HPDE6-E6E7 (cell line): ENCODE measurements at regions not wholly inside any gene's neighbourhood (a gene's known extent, or its start where the extent isn't known, plus 50 kb on each side); places are given as distances from the start of the nearest gene placed in this dataset.

Source experiments
- DNase-seq: peaks from one replicate; pipeline ENCODE4 v3.0.0; 2011; ENCODE audit warnings: missing footprints; ENCODE audit errors: extremely low spot score

GRCh38 chr4:54543088-54543795 lies 114.5 kb upstream of the KIT start:
- no peak for DNase-seq

DNA sequence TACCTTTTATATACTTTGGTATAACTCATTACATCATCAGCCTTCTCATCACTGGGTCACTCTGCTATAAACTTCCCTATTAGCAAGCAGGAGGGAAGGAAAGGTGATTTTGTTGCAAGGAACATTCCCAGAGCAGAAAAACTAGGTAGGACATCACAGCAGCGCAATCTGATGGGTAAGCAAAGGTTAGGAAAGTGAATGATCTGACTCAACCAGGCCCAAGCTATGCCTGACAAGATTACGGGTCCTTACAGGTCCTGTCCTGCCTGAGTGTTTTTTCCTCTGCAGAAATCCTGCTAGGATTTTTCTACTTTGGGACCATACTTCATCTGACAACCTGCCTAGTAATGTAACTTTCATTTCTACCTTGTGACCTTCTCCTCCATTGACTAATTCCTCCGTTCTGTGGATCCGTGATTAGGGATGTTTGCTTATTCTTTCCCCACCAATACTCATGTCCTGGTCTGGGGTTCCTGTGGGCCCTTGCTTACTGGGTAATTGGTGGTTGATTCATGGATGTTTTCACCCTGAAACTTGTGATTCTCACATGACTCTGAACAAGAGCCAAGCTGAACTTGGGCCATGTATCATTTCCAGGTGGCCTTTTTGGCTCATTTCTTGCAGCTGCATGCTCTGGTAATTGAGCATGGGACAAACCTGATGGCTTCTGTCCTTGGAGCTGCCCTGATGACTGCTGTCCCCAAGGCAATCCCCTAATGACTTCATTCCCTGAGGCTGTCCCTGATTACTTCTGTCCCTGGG lies 111.9 kb upstream of the KIT start:
- peak; percentile 74 for DNase-seq

GRCh38 chr4:54547299-54548097 lies 110.3 kb upstream of the KIT start:
- DNase-seq: no peak

GRCh38 chr4:54548098-54548620 lies 109.6 kb upstream of the KIT start:
- DNase-seq: no peak

- DNase-seq: no peak
Measured at GRCh38 chr4:54548831-54549460, 108.8 kb upstream of the KIT start.

DNA sequence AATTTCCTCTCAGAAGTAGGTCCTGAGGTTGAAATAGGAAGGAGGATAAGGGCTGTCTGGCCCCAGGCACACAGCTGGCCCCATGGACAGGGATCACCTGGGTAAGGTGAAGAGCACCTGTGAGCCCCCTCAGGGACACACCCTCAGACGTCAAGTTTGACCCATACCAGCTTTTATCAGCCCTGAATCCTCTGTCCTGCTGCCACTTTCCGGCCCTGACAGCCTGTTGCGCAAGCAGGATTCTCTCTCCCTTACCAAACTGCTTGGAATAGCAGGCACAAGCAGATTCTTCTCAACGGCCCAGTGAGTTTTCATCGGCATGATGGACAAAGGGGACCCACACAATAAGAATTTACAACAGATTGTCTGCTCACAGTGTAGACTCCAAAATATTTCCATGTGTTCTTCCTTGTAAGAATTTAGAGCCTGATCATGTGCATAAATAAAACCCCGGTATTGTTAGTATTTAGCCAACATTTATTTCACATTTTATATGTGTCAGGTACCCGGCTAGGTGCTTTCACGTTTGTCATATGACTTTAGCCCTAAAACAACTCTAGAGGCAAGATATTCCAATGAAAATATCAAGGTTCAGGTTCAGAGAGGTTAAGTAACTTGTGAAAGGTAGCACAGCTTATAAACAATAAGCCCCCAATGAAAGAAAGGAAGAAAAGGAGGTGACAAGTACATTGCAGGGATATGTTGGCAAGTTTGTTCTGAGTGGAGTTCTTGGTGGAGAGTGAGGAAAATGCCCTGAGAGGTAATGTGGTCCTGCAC lies 107.2 kb upstream of the KIT start:
- no peak for DNase-seq

DNA sequence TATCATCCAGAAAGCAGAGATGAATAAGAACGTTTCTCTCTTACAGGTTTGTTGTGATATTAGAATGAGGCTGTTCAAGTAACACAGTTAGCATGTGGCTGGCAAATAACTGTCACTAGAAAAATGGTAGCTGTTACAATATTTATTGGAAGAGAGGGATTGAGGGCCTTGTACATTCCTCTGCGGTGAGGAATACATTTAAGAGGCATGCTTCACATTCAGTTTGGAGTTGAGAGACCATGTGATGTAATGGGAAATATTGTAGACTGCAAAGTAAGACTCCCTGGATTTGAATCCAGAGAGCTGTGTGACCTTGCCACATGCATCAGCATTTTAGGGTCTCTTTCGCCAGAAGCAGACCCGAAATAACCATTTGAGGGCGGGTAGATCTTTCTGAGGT lies 104.8 kb upstream of the KIT start:
- no peak for DNase-seq

DNA sequence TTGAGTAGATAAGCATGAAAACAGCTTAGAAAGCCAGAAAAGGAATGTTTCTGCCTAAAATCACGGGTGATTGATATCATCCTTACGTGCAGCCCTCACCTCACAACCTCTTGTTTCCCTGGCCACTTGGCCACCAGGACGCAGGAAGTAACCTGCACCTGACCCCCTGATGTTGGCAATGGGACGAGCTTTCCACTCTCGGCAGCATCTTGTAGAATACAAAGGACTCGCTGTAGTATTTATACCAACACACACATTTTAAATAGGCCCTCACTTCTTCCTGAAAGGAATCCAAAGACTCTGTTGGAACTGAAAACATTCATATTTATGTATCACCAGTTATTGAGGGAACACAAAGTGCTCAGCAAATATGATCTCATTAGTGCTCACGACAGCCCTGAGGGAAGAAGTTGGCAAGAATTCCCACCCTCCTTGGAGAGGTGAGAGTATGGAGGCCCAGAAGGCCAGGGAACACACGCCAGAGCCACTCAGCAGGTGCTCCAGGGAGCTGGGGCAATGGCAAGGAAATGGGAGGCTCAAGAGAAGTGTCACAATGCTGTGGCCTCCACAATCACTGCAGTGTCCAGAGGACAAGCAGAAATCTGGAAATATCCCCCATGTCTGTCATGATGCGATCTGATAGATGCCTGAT lies 103.3 kb upstream of the KIT start:
- DNase-seq: no peak

DNA sequence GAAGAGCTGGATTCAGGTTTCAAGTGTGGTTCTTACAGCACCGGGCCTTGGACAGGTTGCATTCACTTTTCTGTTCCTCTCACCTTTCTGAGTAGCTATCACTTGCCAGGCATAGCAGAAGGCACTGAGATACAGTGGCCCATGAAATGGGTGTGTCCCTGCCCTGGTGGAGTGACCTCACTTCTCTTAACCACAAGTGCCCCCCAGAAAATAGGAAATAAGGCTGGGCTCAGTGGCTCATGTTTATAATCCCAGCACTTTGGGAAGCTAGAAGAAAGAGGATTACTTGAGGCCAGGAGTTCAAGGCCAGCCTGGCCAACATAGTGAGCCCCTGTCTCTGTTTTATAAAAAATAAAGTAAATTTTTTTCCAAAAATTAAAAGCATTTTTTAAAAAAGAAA lies 101.7 kb upstream of the KIT start:
- DNase-seq: no peak

DNA sequence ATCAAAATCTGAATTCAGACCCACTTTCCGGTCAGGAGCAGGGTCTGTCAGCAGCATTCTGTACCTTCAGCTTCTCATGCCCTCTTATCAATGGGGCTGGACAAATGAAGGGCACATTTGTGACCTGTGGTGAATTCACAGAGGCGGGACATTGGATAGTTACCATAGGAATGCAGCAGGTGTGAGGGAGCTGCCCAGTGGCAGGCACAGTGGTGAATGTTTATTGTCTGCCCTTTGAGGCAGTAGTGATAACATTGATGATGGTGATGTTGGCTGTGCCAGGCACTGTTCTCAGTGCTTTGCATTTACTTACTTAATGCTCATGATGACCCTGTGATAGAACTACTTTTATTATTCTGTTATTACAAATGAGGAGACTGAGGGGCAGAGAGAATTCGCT lies 101.2 kb upstream of the KIT start:
- no peak for DNase-seq

- DNase-seq: no peak
Measured at GRCh38 chr4:54558889-54559677, 98.7 kb upstream of the KIT start.

GRCh38 chr4:54560513-54560912 lies 97.2 kb upstream of the KIT start:
- DNase-seq: no peak

- DNase-seq: no peak
Measured at GRCh38 chr4:54561940-54562339, 95.8 kb upstream of the KIT start.

DNA sequence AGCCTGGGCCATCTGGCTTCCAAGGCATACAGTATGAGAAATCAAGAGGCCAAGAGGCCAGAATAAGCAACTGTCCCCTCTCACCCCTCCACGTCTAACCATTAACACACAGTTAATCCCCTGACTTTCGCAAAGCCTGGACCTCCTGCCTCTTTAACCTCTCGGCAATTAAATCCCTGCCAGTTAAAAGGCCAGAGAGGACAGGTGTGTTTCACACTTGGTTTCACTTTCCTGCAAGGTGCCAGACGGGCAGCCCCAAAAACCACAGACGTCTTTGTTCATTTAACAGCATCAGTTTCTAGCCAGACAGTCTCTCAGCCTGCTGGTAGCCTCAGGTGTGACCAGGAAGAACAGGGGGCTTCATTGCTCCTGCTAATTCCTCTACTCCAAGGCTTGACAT lies 91.1 kb upstream of the KIT start:
- DNase-seq: no peak

DNA sequence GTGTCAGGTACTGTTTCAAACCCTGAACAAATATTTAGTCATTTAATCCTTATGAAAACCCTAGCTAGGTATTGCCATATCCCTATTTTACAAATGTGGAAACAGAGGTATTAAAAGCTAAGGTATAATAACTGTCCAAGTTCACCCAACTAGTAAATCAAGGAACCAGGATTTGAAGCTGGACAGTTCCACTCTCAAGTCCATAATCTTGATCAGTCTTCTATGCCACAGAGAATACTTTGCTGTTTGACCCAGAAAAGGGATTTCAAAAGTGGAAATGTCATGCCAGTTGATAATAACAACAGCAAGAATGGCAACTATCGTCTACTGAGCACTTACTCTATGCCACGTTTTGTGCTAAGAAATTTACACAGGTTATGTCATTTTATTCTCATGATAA lies 90.4 kb upstream of the KIT start:
- DNase-seq: no peak

DNA sequence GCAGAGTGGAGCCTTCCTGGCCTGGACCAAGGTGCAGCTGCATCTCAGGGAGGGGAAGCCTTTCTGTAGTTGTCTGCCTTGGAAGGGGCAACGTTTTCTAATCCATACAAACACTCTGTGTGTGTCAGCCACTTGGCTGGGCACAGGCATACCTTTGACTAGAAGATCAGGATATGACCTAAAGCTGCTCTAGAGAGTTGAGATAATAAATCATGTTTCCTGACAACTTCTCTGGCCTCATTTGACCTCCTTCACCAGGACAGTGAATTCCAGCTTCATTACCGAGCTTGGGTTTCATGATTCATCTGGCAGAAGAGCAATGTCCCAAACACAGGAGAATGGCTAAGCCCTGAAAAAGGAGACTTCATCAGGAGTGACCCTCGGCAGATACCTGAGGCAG lies 89.6 kb upstream of the KIT start:
- DNase-seq: no peak

DNA sequence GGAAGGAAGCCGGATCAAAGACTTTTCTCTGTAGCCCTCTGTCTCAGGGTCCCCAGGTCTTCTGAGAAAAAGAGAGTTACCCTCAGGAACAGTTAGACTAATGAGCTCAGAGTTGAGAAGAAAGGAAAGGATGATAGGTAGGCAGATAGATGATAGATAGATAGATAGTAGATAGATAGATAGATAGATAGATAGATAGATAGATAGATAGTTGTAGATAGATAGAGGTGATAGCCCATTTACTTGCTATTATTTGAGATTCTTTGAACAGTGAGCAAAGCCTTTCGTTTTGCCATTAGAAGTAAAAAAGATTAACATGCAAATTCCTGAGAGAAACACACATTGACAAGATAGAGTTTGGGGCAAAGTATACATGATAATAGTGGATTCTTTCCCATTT lies 86.9 kb upstream of the KIT start:
- no peak for DNase-seq

DNA sequence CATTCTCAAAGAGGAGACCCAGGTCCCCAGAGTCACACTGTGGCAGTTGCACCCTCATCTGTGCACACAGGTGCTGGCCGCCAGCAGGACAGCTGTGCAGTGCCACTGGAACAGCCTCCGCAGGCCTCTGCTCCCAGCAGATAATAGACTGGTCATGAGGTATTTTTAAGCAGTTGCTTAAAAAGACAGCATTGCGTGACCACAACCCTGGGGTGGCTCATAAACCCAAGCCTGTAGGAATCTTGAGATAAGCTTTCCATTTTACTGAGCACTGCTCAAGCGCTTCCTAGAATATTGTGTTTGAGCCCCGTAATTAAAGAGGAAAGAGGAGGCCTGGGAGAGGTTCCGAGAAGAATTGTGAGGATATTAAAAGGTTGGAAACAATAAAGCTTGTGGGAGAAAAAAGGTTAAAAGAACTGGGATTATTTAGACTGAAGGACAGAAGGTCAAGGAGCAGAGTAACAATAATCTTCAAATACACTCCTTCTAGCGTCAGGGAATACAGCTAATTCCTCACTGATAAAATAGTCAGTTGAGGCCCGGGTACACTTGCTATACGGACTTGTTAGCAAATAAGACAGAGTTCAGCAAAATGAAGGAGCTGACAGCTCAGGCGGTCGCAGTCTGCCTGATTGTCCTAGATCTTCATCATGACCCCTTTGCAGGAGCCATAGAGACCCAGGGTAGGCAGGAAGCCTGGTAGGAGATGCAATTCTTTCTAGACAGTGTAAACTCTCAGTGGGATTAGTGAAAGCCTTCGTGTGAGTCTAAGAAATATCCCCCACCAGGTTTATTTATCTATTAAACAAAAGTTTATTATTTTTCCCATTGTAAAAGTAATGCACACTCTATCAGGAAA lies 86.2 kb upstream of the KIT start:
- no peak for DNase-seq

- no peak for DNase-seq
Measured at GRCh38 chr4:54572152-54572542, 85.6 kb upstream of the KIT start.
